ENCODE measurements at regions not wholly inside any gene's neighbourhood (a gene's known extent, or its start where the extent isn't known, plus 50 kb on each side); places are given as distances from the start of the nearest gene placed in this dataset.
"Not testable (repeated sequence)": the region's sequence is repeated elsewhere in the genome, so short reads cannot be mapped to it uniquely, and the experiment has no call there.

DNA sequence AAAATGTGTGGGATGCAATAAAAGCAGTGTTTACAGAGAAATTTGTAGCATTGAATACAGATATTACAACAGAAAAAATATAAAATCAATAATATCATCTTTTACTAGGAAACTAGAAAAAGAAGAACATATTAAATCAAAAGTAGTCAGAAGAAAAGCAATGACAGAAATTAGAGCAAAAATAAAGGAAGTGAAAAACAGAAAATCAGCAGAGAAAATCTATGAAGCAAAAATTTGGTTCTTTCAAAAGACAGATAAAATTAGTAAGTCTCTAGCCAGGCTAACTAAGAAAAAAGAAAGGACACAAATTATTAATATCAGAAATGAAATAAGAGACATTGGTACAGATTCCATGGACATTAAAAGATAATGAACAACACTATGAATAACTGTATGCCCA lies 212.0 kb upstream of the MGAT5 start:
- Histone ChIP-seq H3K27me3 (ENCODE audit: control insufficient read depth in 2 of 2, insufficient read depth in 2 of 2, low read length in 2 of 2) (no peaks in the 10 kb centered on the region), H3K27ac (ENCODE audit: extremely low read depth, low read depth, low read length) (no peak overlapping the region), H3K4me1 (replicated peaks in 1 of 2; ENCODE audit: control insufficient read depth in 2 of 2, insufficient read depth in 2 of 2, low read length in 2 of 2) (no peaks in the 10 kb centered on the region), H2AFZ (ENCODE audit: low read depth, low read length) (no peak overlapping the region), H3K36me3 (ENCODE audit: control insufficient read depth, insufficient read depth, low read length) (no peaks in the 10 kb centered on the region), H3K9me3 (replicated peaks; ENCODE audit: control insufficient read depth, insufficient read depth, low read depth, low read length) (no peaks in the 10 kb centered on the region), H3K9ac (ENCODE audit: insufficient read depth in 1 of 2, low read depth in 2 of 2, low read length in 2 of 2) (no peak overlapping the region), H4K20me1 (replicated peaks; ENCODE audit: control insufficient read depth, insufficient read depth, low read length) (no peaks in the 10 kb centered on the region), H3K9me1 (ENCODE audit: control insufficient read depth, insufficient read depth, low read length) (no peaks in the 10 kb centered on the region), H3K4me2 (ENCODE audit: insufficient read depth, low read length) (no peak overlapping the region), H3K4me3 (no peak overlapping the region), H3K79me2 (ENCODE audit: control insufficient read depth, insufficient read depth, low read length) (no peaks in the 10 kb centered on the region)
- in situ Hi-C loops (cut with MboI) (no loop called here), intact Hi-C loops (cut with micrococcal nuclease) (no loop called here)
- no peak for DNase-seq (ENCODE audit: extremely low read depth in 1 of 4, low spot score in 3 of 4)
- no TSS peak for BruUV-seq (replicated peaks)
- ChIA-PET POLR2A (no interaction called here), CTCF (ENCODE audit: low intra/inter-chr PET ratio) (no interaction called here)
- ATAC-seq = no peak
- no peak for FAIRE-seq
- TF ChIP-seq HDGF (IDR thresholded peaks at IDR 0.05) = no peak
- no peak for TF ChIP-seq NELFE (IDR thresholded peaks at IDR 0.05; ENCODE audit: insufficient read depth, insufficient read length)
- no peak for TF ChIP-seq ZKSCAN8 (CRISPR knock-in tag; IDR thresholded peaks at IDR 0.05)
- TF ChIP-seq HMG20B (CRISPR knock-in tag; IDR thresholded peaks at IDR 0.05) = no peak
- TF ChIP-seq PHF20 (IDR thresholded peaks at IDR 0.05; ENCODE audit: partially characterized antibody) = no peak
- TF ChIP-seq SMAD2 (IDR thresholded peaks at IDR 0.05; ENCODE audit: low read depth, low read length) = no peak
- no peak for TF ChIP-seq NRF1 (conservative IDR thresholded peaks at IDR 0.05 in 1 of 2, IDR thresholded peaks at IDR 0.05 in 1 of 2)
- no peak for TF ChIP-seq ZNF174 (CRISPR knock-in tag; IDR thresholded peaks at IDR 0.05)

DNA sequence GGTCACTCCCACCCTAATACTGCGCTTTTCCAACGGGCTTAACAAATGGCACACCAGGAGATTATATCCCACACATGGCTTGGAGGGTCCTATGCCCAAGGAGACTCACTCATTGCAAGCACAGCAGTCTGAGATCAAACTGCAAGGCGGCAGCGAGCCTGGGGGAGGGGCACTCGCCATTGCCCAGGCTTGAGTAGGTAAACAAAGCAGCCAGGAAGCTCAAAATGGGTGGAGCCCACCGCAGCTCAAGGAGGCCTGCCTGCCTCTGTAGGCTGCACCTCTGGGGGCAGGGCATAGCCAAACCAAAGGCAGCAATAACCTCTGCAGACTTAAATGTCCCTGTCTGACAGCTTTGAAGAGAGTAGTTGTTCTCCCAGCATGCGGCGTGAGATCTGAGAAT lies 210.8 kb upstream of the MGAT5 start:
- in situ Hi-C loops (cut with MboI); H3K27ac ChIP-seq (ENCODE audit: extremely low read depth, low read depth, low read length); ATAC-seq; H3K4me3 ChIP-seq; intact Hi-C loops (cut with micrococcal nuclease); H3K9me1 ChIP-seq (ENCODE audit: control insufficient read depth, insufficient read depth, low read length); H3K79me2 ChIP-seq (ENCODE audit: control insufficient read depth, insufficient read depth, low read length); DNase-seq (ENCODE audit: extremely low read depth in 1 of 4, low spot score in 3 of 4); POLR2A ChIA-PET; H3K9me3 ChIP-seq (replicated peaks; ENCODE audit: control insufficient read depth, insufficient read depth, low read depth, low read length); BruUV-seq (replicated peaks); FAIRE-seq; H3K4me1 ChIP-seq (replicated peaks in 1 of 2; ENCODE audit: control insufficient read depth in 2 of 2, insufficient read depth in 2 of 2, low read length in 2 of 2); H3K27me3 ChIP-seq (ENCODE audit: control insufficient read depth in 2 of 2, insufficient read depth in 2 of 2, low read length in 2 of 2); CTCF ChIA-PET (ENCODE audit: low intra/inter-chr PET ratio); H3K36me3 ChIP-seq (ENCODE audit: control insufficient read depth, insufficient read depth, low read length); H3K9ac ChIP-seq (ENCODE audit: insufficient read depth in 1 of 2, low read depth in 2 of 2, low read length in 2 of 2); H2AFZ ChIP-seq (ENCODE audit: low read depth, low read length); H4K20me1 ChIP-seq (replicated peaks; ENCODE audit: control insufficient read depth, insufficient read depth, low read length); H3K4me2 ChIP-seq (ENCODE audit: insufficient read depth, low read length): not testable (repeated sequence)
- WGBS (ENCODE audit: insufficient coverage, low coverage, missing lambda C conversion rate) = 0% methylated on average over 8 of the region's 8 CpGs
